Loucy (cell line): ENCODE measurements at regions not wholly inside any gene's neighbourhood (a gene's known extent, or its start where the extent isn't known, plus 50 kb on each side); places are given as distances from the start of the nearest gene placed in this dataset.

Experiments
- H2AFZ ChIP-seq: fragments of 200-600 bp; sonication (generic); 2 replicates; pipeline ENCODE4 v1.6.0; 2016; ENCODE audit warnings: antibody characterized with exemption, mild to moderate bottlenecking, low read length, moderate library complexity
- H3F3A ChIP-seq: fragments of 200-600 bp; 2 replicates; pipeline ENCODE4 v1.6.0; 2016; ENCODE audit warnings: antibody characterized with exemption, low read depth, mild to moderate bottlenecking
- H3K27me3 ChIP-seq: fragments of 200-600 bp; sonication (generic); 2 replicates; pipeline ENCODE4 v1.6.1; 2014; ENCODE audit warnings: low read length, mild to moderate bottlenecking; ENCODE audit not compliant: insufficient read depth, poor library complexity, severe bottlenecking
- H3K36me3 ChIP-seq: fragments of 200-600 bp; sonication (generic); 2 replicates; pipeline ENCODE4 v1.6.1; 2016; ENCODE audit warnings: low read length; ENCODE audit not compliant: insufficient read depth
- H3K4me1 ChIP-seq: fragments of 200-600 bp; sonication (generic); 2 replicates; pipeline ENCODE4 v1.5.1; 2014; ENCODE audit warnings: low read length, mild to moderate bottlenecking; ENCODE audit not compliant: insufficient read depth, poor library complexity, severe bottlenecking
- H3K4me2 ChIP-seq: fragments of 200-600 bp; sonication (generic); 2 replicates; pipeline ENCODE4 v1.6.0; 2014; ENCODE audit warnings: antibody characterized with exemption, low read length, low read depth, mild to moderate bottlenecking; ENCODE audit not compliant: poor library complexity, severe bottlenecking
- H3K4me3 ChIP-seq: fragments of 200-600 bp; sonication (generic); 2 replicates; pipeline ENCODE4 v1.5.1; 2014; ENCODE audit warnings: low read length, mild to moderate bottlenecking, mixed read lengths; ENCODE audit not compliant: poor library complexity, severe bottlenecking
- H3K79me2 ChIP-seq: fragments of 200-600 bp; sonication (generic); 2 replicates; pipeline ENCODE4 v1.6.1; 2014; ENCODE audit warnings: low read length; ENCODE audit not compliant: insufficient read depth
- H3K9ac ChIP-seq: fragments of 200-600 bp; sonication (generic); 2 replicates; pipeline ENCODE4 v1.6.0; 2014; ENCODE audit warnings: mild to moderate bottlenecking, low read depth, low read length, moderate library complexity; ENCODE audit not compliant: poor library complexity, severe bottlenecking
- H3K9me2 ChIP-seq: fragments of 200-600 bp; sonication (generic); replicated peaks from 2 replicates; pipeline ENCODE4 v1.6.1; 2016; ENCODE audit warnings: low read depth, low read length, mixed read lengths
- H3K9me3 ChIP-seq: fragments of 200-600 bp; sonication (generic); 2 replicates; pipeline ENCODE4 v1.6.1; 2014; ENCODE audit warnings: mild to moderate bottlenecking, antibody characterized with exemption, low read length, low read depth; ENCODE audit not compliant: insufficient read depth
- H4K20me1 ChIP-seq: fragments of 200-600 bp; sonication (generic); 2 replicates; pipeline ENCODE4 v1.6.0; 2014; ENCODE audit warnings: antibody characterized with exemption, low read length, mild to moderate bottlenecking; ENCODE audit not compliant: insufficient read depth, poor library complexity, severe bottlenecking
- EZH2phosphoT487 ChIP-seq: fragments of 200-600 bp; IDR thresholded peaks from 2 replicates; pipeline ENCODE4 v1.6.1; 2018; ENCODE audit warnings: antibody characterized with exemption, mild to moderate bottlenecking, moderate library complexity, borderline replicate concordance
- TF ChIP-seq, protein P1 (sequence below): fragments of 200-600 bp; sonication (generic); conservative IDR thresholded peaks from 2 replicates; pipeline ENCODE4 v1.5.1; 2014; ENCODE audit warnings: mild to moderate bottlenecking, antibody characterized with exemption, low read length

DNA sequence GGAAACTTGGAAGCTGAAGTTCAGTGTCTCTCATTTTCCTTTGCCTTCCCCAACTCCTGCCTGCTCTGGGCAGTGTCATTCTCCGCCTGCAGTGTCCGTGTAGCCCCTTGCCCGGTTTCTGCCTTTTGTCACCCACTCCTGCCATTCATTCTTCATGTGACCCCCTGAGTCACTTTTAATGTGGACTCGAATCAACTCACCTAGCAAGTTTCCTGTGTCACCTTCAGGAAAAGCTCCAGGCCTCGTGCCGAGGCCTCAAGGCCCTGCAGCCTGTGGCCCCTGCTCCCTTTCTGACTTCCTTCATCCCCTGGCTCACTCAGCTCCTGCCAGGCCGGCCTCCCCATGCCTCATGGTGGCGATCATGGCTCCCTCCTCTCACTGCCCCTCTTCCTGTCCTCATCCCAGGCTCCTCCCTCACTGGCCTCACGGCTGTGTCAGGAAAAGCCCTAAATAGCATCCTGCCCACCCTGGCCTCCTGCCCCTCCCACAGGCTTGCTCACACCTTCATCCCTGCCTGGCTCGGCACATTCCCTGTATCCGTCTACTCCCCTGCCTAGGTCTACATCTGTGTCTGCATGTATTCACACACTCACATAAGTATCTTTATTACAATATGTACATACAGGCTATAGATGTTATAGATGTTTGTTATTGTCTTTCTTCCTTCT lies 294.9 kb downstream of the MED10 start:
- Histone ChIP-seq H3K27me3 (no peaks in the 10 kb centered on the region), H3K4me3 (no peak overlapping the region), H3K9ac (no peak overlapping the region), H3K79me2 (no peaks in the 10 kb centered on the region), H3K36me3 (no peaks in the 10 kb centered on the region), H3F3A (no peaks in the 10 kb centered on the region), H4K20me1 (no peaks in the 10 kb centered on the region), H3K4me2 (no peak overlapping the region), H2AFZ (no peak overlapping the region), H3K9me3 (peaks cover 3% of the 10 kb centered on the region; the same call in 1 of the 2 replicates), H3K9me2 (no peaks in the 10 kb centered on the region), H3K4me1 (no peaks in the 10 kb centered on the region)
- TF ChIP-seq EZH2phosphoT487, result no peak
- TF ChIP-seq, protein P1, sequence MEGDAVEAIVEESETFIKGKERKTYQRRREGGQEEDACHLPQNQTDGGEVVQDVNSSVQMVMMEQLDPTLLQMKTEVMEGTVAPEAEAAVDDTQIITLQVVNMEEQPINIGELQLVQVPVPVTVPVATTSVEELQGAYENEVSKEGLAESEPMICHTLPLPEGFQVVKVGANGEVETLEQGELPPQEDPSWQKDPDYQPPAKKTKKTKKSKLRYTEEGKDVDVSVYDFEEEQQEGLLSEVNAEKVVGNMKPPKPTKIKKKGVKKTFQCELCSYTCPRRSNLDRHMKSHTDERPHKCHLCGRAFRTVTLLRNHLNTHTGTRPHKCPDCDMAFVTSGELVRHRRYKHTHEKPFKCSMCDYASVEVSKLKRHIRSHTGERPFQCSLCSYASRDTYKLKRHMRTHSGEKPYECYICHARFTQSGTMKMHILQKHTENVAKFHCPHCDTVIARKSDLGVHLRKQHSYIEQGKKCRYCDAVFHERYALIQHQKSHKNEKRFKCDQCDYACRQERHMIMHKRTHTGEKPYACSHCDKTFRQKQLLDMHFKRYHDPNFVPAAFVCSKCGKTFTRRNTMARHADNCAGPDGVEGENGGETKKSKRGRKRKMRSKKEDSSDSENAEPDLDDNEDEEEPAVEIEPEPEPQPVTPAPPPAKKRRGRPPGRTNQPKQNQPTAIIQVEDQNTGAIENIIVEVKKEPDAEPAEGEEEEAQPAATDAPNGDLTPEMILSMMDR, result no peak

DNA sequence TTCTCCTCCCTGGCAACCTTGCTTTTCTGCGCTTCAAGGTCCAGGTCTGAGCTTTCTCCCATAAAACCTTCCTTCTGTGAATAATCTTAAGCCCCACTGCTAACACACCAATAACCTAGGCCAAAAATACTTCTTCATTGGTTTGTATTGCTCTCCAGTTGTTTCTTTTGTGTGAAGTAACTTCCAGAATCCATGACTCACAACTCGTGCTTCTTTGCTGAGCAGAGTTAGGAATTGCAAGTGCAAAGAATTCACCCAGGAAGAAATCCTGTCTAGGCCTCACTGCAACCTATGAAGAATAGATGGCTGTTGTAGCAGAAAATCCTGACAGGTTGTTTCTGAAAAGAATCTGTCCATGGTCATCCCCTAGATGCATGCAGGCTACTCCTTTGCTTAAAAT lies 295.7 kb downstream of the MED10 start:
- peaks cover 3% of the 10 kb centered on the region; the same call in 1 of the 2 replicates for H3K9me3 ChIP-seq
- H3K4me1 ChIP-seq, result no peaks in the 10 kb centered on the region
- H3K79me2 ChIP-seq, result no peaks in the 10 kb centered on the region
- no peaks in the 10 kb centered on the region for H3K9me2 ChIP-seq
- H3K4me3 ChIP-seq, result no peak overlapping the region
- H3F3A ChIP-seq, result no peaks in the 10 kb centered on the region
- H3K36me3 ChIP-seq, result no peaks in the 10 kb centered on the region
- no peaks in the 10 kb centered on the region for H4K20me1 ChIP-seq
- no peak overlapping the region for H3K4me2 ChIP-seq
- H2AFZ ChIP-seq, result no peak overlapping the region
- H3K27me3 ChIP-seq, result no peaks in the 10 kb centered on the region
- no peak overlapping the region for H3K9ac ChIP-seq
- TF ChIP-seq, protein P1, result no peak
- no peak for TF ChIP-seq EZH2phosphoT487

DNA sequence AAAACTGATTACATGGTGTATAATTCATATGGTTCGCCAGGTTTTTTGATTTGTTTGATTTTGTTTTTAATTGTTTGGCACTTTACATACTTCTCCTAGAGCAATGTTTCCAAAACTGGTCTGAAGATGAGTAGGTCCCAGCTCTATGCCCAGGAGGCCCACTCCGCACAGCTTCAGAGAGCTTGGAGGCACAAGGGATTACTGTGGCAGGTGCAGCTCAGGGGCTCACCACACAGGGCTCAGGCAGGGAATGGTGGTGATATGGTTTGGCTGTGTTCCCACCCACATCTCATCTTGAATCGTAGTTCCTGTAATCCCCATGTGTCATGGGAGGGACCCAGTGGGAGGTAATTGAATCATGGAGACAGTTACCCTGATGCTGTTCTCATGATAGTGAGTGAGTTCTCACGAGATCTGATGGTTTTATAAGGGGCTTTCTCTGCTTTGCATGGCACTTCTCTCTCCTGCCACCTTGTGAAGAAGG lies 296.6 kb downstream of the MED10 start:
- no peak overlapping the region for H2AFZ ChIP-seq
- no peaks in the 10 kb centered on the region for H3K4me1 ChIP-seq
- H3F3A ChIP-seq, result no peaks in the 10 kb centered on the region
- no peak overlapping the region for H3K9ac ChIP-seq
- H3K4me2 ChIP-seq, result no peak overlapping the region
- no peaks in the 10 kb centered on the region for H3K9me2 ChIP-seq
- H4K20me1 ChIP-seq, result no peaks in the 10 kb centered on the region
- no peaks in the 10 kb centered on the region for H3K79me2 ChIP-seq
- H3K4me3 ChIP-seq, result no peak overlapping the region
- no peaks in the 10 kb centered on the region for H3K27me3 ChIP-seq
- no peaks in the 10 kb centered on the region for H3K36me3 ChIP-seq
- TF ChIP-seq EZH2phosphoT487, result no peak
- TF ChIP-seq, protein P1, result no peak
- H3K9me3 ChIP-seq, result peaks cover 3% of the 10 kb centered on the region; the same call in 1 of the 2 replicates
